ENCODE measurements at regions not wholly inside any gene's neighbourhood (a gene's known extent, or its start where the extent isn't known, plus 50 kb on each side); places are given as distances from the start of the nearest gene placed in this dataset.

GRCh38 chr2:52629944-52630343 lies 1137.7 kb upstream of the CHAC2 start:
- in situ Hi-C loops (cut with HindIII; ENCODE audit: low sequenced_read_pairs), result no loop called here
- DNase-seq (ENCODE audit: low read depth, low spot score), result no peak
- TF ChIP-seq CTCF (IDR thresholded peaks at IDR 0.05; ENCODE audit: low read depth, low read length), result no peak

GRCh38 chr2:52629531-52629930 lies 1138.1 kb upstream of the CHAC2 start:
- in situ Hi-C loops (cut with HindIII; ENCODE audit: low sequenced_read_pairs), result no loop called here
- no peak overlapping the region for H3K4me3 ChIP-seq (ENCODE audit: low read depth, low read length)
- no peak for DNase-seq (ENCODE audit: low read depth, low spot score)
- no peak for TF ChIP-seq CTCF (IDR thresholded peaks at IDR 0.05; ENCODE audit: low read depth, low read length)

More at GRCh38 chr2:52629944-52630343, 1137.7 kb upstream of the CHAC2 start:
- no peak overlapping the region for H3K4me3 ChIP-seq (ENCODE audit: low read depth, low read length)

GRCh38 chr2:52622266-52622665 lies 1145.3 kb upstream of the CHAC2 start:
- DNase-seq (ENCODE audit: low read depth, low spot score), result peak; percentile 2
- no peak overlapping the region for H3K4me3 ChIP-seq (ENCODE audit: low read depth, low read length)
- no peak for TF ChIP-seq CTCF (IDR thresholded peaks at IDR 0.05; ENCODE audit: low read depth, low read length)
- in situ Hi-C loops (cut with HindIII; ENCODE audit: low sequenced_read_pairs), result no loop called here

- in situ Hi-C loops (cut with HindIII; ENCODE audit: low sequenced_read_pairs), result no loop called here
- TF ChIP-seq CTCF (IDR thresholded peaks at IDR 0.05; ENCODE audit: low read depth, low read length), result no peak
- no peak overlapping the region for H3K4me3 ChIP-seq (ENCODE audit: low read depth, low read length)
- DNase-seq (ENCODE audit: low read depth, low spot score), result no peak
Measured at GRCh38 chr2:52613064-52613463, 1154.5 kb upstream of the CHAC2 start.

- H3K4me3 ChIP-seq (ENCODE audit: low read depth, low read length), result no peak overlapping the region
- in situ Hi-C loops (cut with HindIII; ENCODE audit: low sequenced_read_pairs), result no loop called here
- no peak for TF ChIP-seq CTCF (IDR thresholded peaks at IDR 0.05; ENCODE audit: low read depth, low read length)
- no peak for DNase-seq (ENCODE audit: low read depth, low spot score)
Measured at GRCh38 chr2:52611759-52612158, 1155.8 kb upstream of the CHAC2 start.

- DNase-seq (ENCODE audit: low read depth, low spot score), result no peak
- TF ChIP-seq CTCF (IDR thresholded peaks at IDR 0.05; ENCODE audit: low read depth, low read length), result no peak
- no peak overlapping the region for H3K4me3 ChIP-seq (ENCODE audit: low read depth, low read length)
- in situ Hi-C loops (cut with HindIII; ENCODE audit: low sequenced_read_pairs), result no loop called here
Measured at GRCh38 chr2:52608030-52608429, 1159.6 kb upstream of the CHAC2 start.

- no peak for DNase-seq (ENCODE audit: low read depth, low spot score)
- in situ Hi-C loops (cut with HindIII; ENCODE audit: low sequenced_read_pairs), result no loop called here
- no peak overlapping the region for H3K4me3 ChIP-seq (ENCODE audit: low read depth, low read length)
- TF ChIP-seq CTCF (IDR thresholded peaks at IDR 0.05; ENCODE audit: low read depth, low read length), result no peak
Measured at GRCh38 chr2:52597346-52597745, 1170.3 kb upstream of the CHAC2 start.
